H9 (cell line): ENCODE measurements at regions not wholly inside any gene's neighbourhood (a gene's known extent, or its start where the extent isn't known, plus 50 kb on each side); places are given as distances from the start of the nearest gene placed in this dataset.

ENCODE experiments used
- DNase-seq: peaks from one replicate; pipeline ENCODE4 v3.0.0-alpha.2; 2017
- H2AFZ ChIP-seq: one replicate; pipeline ENCODE4 v1.6.1; 2013; ENCODE audit warnings: mild to moderate bottlenecking, low read length, control low read depth, moderate library complexity
- H2AK5ac ChIP-seq: 2 replicates; pipeline ENCODE4 v1.6.1; 2013; ENCODE audit warnings: low read length, control low read depth, mixed read lengths; ENCODE audit not compliant: insufficient read length
- H2BK120ac ChIP-seq: one replicate; pipeline ENCODE4 v1.6.1; 2013; ENCODE audit warnings: low read depth, mild to moderate bottlenecking, low read length, control low read depth, inconsistent platforms; ENCODE audit not compliant: poor library complexity, severe bottlenecking
- H2BK12ac ChIP-seq: 2 replicates; pipeline ENCODE4 v1.6.1; 2013; ENCODE audit warnings: low read length, control low read depth, mixed read lengths, low read depth; ENCODE audit not compliant: insufficient read length
- H2BK15ac ChIP-seq: 2 replicates; pipeline ENCODE4 v1.6.1; 2013; ENCODE audit warnings: low read depth, low read length, control low read depth
- H2BK20ac ChIP-seq: one replicate; pipeline ENCODE4 v1.6.1; 2013; ENCODE audit warnings: low read depth, mild to moderate bottlenecking, low read length, control low read depth, inconsistent platforms; ENCODE audit not compliant: poor library complexity, severe bottlenecking
- H2BK5ac ChIP-seq: 2 replicates; pipeline ENCODE4 v1.6.1; 2013; ENCODE audit warnings: low read length, control low read depth, mixed read lengths; ENCODE audit not compliant: insufficient read length
- H3K14ac ChIP-seq: 2 replicates; pipeline ENCODE4 v1.6.1; 2013; ENCODE audit warnings: low read length, control low read depth; ENCODE audit not compliant: insufficient read depth
- H3K18ac ChIP-seq: 2 replicates; pipeline ENCODE4 v1.6.1; 2013; ENCODE audit warnings: low read depth, mild to moderate bottlenecking, mixed read lengths, low read length, control low read depth; ENCODE audit not compliant: insufficient read length
- H3K23ac ChIP-seq: 2 replicates; pipeline ENCODE4 v1.6.1; 2013; ENCODE audit warnings: low read length, control low read depth, mixed read lengths, low read depth; ENCODE audit not compliant: insufficient read length
- H3K23me2 ChIP-seq: 2 replicates; pipeline ENCODE4 v1.6.1; 2013; ENCODE audit warnings: low read depth, mild to moderate bottlenecking, mixed read lengths, low read length, control low read depth; ENCODE audit not compliant: insufficient read length, poor library complexity, severe bottlenecking
- H3K27ac ChIP-seq: 2 replicates; pipeline ENCODE4 v1.5.1; 2013; ENCODE audit warnings: low read length, control low read depth, mixed read lengths, low read depth; ENCODE audit not compliant: insufficient read length
- H3K27me3 ChIP-seq: 2 replicates; pipeline ENCODE4 v1.6.1; 2013; ENCODE audit warnings: low read length, control low read depth, inconsistent platforms; ENCODE audit not compliant: insufficient read depth
- H3K4ac ChIP-seq: 2 replicates; pipeline ENCODE4 v1.6.1; 2013; ENCODE audit warnings: low read depth, mild to moderate bottlenecking, control low read depth, inconsistent platforms, low read length, moderate library complexity
- H3K4me1 ChIP-seq: 2 replicates; pipeline ENCODE4 v1.6.1; 2013; ENCODE audit warnings: low read length, control low read depth, inconsistent platforms; ENCODE audit not compliant: insufficient read depth
- H3K4me2 ChIP-seq: 2 replicates; pipeline ENCODE4 v1.6.1; 2013; ENCODE audit warnings: low read length, control low read depth, mixed read lengths; ENCODE audit not compliant: insufficient read length, insufficient read depth
- H3K56ac ChIP-seq: 2 replicates; pipeline ENCODE4 v1.6.1; 2013; ENCODE audit warnings: low read depth, mild to moderate bottlenecking, mixed read lengths, low read length, control low read depth; ENCODE audit not compliant: insufficient read length
- H3K79me1 ChIP-seq: 2 replicates; pipeline ENCODE4 v1.6.1; 2013; ENCODE audit warnings: low read depth, mild to moderate bottlenecking, moderate library complexity, low read length, control low read depth, inconsistent platforms; ENCODE audit not compliant: insufficient read depth, poor library complexity, severe bottlenecking
- H3K79me2 ChIP-seq: 2 replicates; pipeline ENCODE4 v1.6.1; 2013; ENCODE audit warnings: low read length, control low read depth, inconsistent platforms; ENCODE audit not compliant: insufficient read depth
- H3K9ac ChIP-seq: 2 replicates; pipeline ENCODE4 v1.6.1; 2013; ENCODE audit warnings: low read length, control low read depth, mixed read lengths; ENCODE audit not compliant: insufficient read length; ENCODE audit errors: extremely low read depth
- H3K9me3 ChIP-seq: one replicate; pipeline ENCODE4 v1.6.1; 2013; ENCODE audit warnings: low read depth, low read length, inconsistent platforms; ENCODE audit not compliant: control insufficient read depth
- H3T11ph ChIP-seq: one replicate; pipeline ENCODE4 v1.6.1; 2013; ENCODE audit warnings: mild to moderate bottlenecking, low read length, control low read depth, inconsistent platforms
- H4K20me1 ChIP-seq: one replicate; pipeline ENCODE4 v1.6.1; 2013; ENCODE audit not compliant: control insufficient read depth, insufficient read length, insufficient read depth
- H4K5ac ChIP-seq: 2 replicates; pipeline ENCODE4 v1.6.1; 2013; ENCODE audit warnings: low read depth, mild to moderate bottlenecking, mixed read lengths, low read length, control low read depth; ENCODE audit not compliant: insufficient read length
- H4K8ac ChIP-seq: replicated peaks from 2 replicates; pipeline ENCODE4 v1.6.1; 2013; ENCODE audit warnings: low read length, control low read depth, mixed read lengths, low read depth; ENCODE audit not compliant: insufficient read length
- H4K91ac ChIP-seq: 2 replicates; pipeline ENCODE4 v1.6.1; 2013; ENCODE audit warnings: low read depth, mild to moderate bottlenecking, moderate library complexity, mixed read lengths, low read length, control low read depth; ENCODE audit not compliant: insufficient read length
- H3K27ac Mint-ChIP-seq, 3 experiments: 2 replicates in 2 of 3; 3 replicates in 1 of 3; pipeline ENCODE4 v1.8.0; 2020 to 2021; ENCODE audit warnings: mixed read lengths in 3 of 3, mild to moderate bottlenecking in 1 of 3, moderate library complexity in 1 of 3
- H3K27me3 Mint-ChIP-seq: 2 replicates; pipeline ENCODE4 v1.8.0; 2021; ENCODE audit warnings: low read depth, mild to moderate bottlenecking, moderate library complexity, mixed read lengths
- H3K36me3 Mint-ChIP-seq, 3 experiments: 2 replicates in 2 of 3; 3 replicates in 1 of 3; pipeline ENCODE4 v1.8.0; 2020 to 2021; ENCODE audit warnings: low read depth in 3 of 3, mixed read lengths in 3 of 3; ENCODE audit not compliant: insufficient read depth in 1 of 3
- H3K4me1 Mint-ChIP-seq, 2 experiments: 2 replicates each; pipeline ENCODE4 v1.8.0; 2020; ENCODE audit warnings: mixed read lengths in 2 of 2
- H3K4me3 Mint-ChIP-seq, 2 experiments: 2 replicates in 1 of 2; 3 replicates in 1 of 2; pipeline ENCODE4 v1.8.0; 2020 to 2021; ENCODE audit warnings: mild to moderate bottlenecking in 2 of 2, mixed read lengths in 2 of 2, moderate library complexity in 1 of 2
- H3K9me3 Mint-ChIP-seq, 2 experiments: 2 replicates in 1 of 2; 3 replicates in 1 of 2; pipeline ENCODE4 v1.8.0; 2020; ENCODE audit warnings: mild to moderate bottlenecking in 2 of 2, mixed read lengths in 2 of 2, moderate library complexity in 1 of 2
- CTCF ChIP-seq: fragments of 200-600 bp; sonication (generic); conservative IDR thresholded peaks from 3 replicates; pipeline ENCODE4 v1.8.0; 2021; ENCODE audit warnings: antibody characterized with exemption, mild to moderate bottlenecking
- WGBS: extraction: QIAGEN DNeasy Blood & Tissue Kit; methylation state at CpG from one replicate; pipeline ENCODE4 v1.1.7; 2013; ENCODE audit warnings: missing lambda C conversion rate, low lambda C conversion rate, mixed read lengths; ENCODE audit not compliant: insufficient read length; ENCODE audit errors: extremely low coverage; 5-methylcytosine and 5-hydroxymethylcytosine counted together

- no peak overlapping the region for H3T11ph ChIP-seq
- H4K8ac ChIP-seq: no peak overlapping the region
- H2BK120ac ChIP-seq: no peak overlapping the region
- no peaks in the 10 kb centered on the region for H3K79me1 ChIP-seq
- H3K4me1 ChIP-seq: no peaks in the 10 kb centered on the region
- no peak overlapping the region for H2AFZ ChIP-seq
- DNase-seq: no peak
- H3K14ac ChIP-seq: no peak overlapping the region
- no peak overlapping the region for H2BK15ac ChIP-seq
- no peak overlapping the region for H2AK5ac ChIP-seq
- no peak overlapping the region for H3K18ac ChIP-seq
- no peak overlapping the region for H3K27ac ChIP-seq
- H2BK20ac ChIP-seq: no peak overlapping the region
- TF ChIP-seq CTCF: no peak
- no peak overlapping the region for H3K27ac Mint-ChIP-seq
- no peak overlapping the region for H3K56ac ChIP-seq
- H3K4me1 Mint-ChIP-seq: peaks cover under 1 to 3% of the 10 kb centered on the region in 2 experiments; a peak in 3 of 4 replicates
- H3K36me3 Mint-ChIP-seq: no peaks in the 10 kb centered on the region; a peak in 1 of 7 replicates
- H3K79me2 ChIP-seq: no peaks in the 10 kb centered on the region
- no peaks in the 10 kb centered on the region for H3K27me3 ChIP-seq
- no peak overlapping the region for H2BK5ac ChIP-seq
- no peak overlapping the region for H4K5ac ChIP-seq
- no peak overlapping the region for H2BK12ac ChIP-seq
- H3K27me3 Mint-ChIP-seq: no peaks in the 10 kb centered on the region
- no peak overlapping the region for H4K91ac ChIP-seq
- H3K9ac ChIP-seq: no peak overlapping the region
- H3K9me3 Mint-ChIP-seq: no peaks in the 10 kb centered on the region; a peak in 2 of 5 replicates
- no peak overlapping the region for H3K23ac ChIP-seq
- H3K4ac ChIP-seq: no peak overlapping the region
- WGBS: no CpG with 5 or more reads among the region's 4 CpGs
- no peak overlapping the region for H3K4me2 ChIP-seq
- no peaks in the 10 kb centered on the region for H3K9me3 ChIP-seq
- H4K20me1 ChIP-seq: no peaks in the 10 kb centered on the region
- H3K23me2 ChIP-seq: no peaks in the 10 kb centered on the region
- no peak overlapping the region for H3K4me3 Mint-ChIP-seq
Measured at GRCh38 chr9:86649913-86650312, 295.7 kb upstream of the TUT7 start.
